ENCODE measurements at regions not wholly inside any gene's neighbourhood (a gene's known extent, or its start where the extent isn't known, plus 50 kb on each side); places are given as distances from the start of the nearest gene placed in this dataset.
"Not testable (repeated sequence)": the region's sequence is repeated elsewhere in the genome, so short reads cannot be mapped to it uniquely, and the experiment has no call there.

GRCh38 chr7:67854221-67855178 is 857.9 kb downstream of the TYW1 start:
- no peak for DNase-seq

GRCh38 chr7:67855322-67855721 is 858.7 kb downstream of the TYW1 start:
- DNase-seq, result no peak

- no peak for DNase-seq
Observed at GRCh38 chr7:67856046-67856445, 859.4 kb downstream of the TYW1 start.

- DNase-seq, result peak; percentile 4
Observed at GRCh38 chr7:67857698-67858097, 861.1 kb downstream of the TYW1 start.

- no peak for DNase-seq
Observed at GRCh38 chr7:67858931-67859330, 862.3 kb downstream of the TYW1 start.

GRCh38 chr7:67863911-67864310 is 867.3 kb downstream of the TYW1 start:
- no peak for DNase-seq

GRCh38 chr7:67866054-67866453 is 869.4 kb downstream of the TYW1 start:
- no peak for DNase-seq

GRCh38 chr7:67866812-67867211 is 870.2 kb downstream of the TYW1 start:
- no peak for DNase-seq

GRCh38 chr7:67870396-67870795 is 873.8 kb downstream of the TYW1 start:
- no peak for DNase-seq

- no peak for DNase-seq
Observed at GRCh38 chr7:67875558-67875957, 878.9 kb downstream of the TYW1 start.

GRCh38 chr7:67878808-67879207 is 882.2 kb downstream of the TYW1 start:
- DNase-seq, result no peak

GRCh38 chr7:67882843-67883242 is 886.2 kb downstream of the TYW1 start:
- DNase-seq, result no peak

- DNase-seq, result no peak
Observed at GRCh38 chr7:67890316-67890715, 893.7 kb downstream of the TYW1 start.

GRCh38 chr7:67894746-67895145 is 898.1 kb downstream of the TYW1 start:
- no peak for DNase-seq

GRCh38 chr7:67896721-67897120 is 900.1 kb downstream of the TYW1 start:
- no peak for DNase-seq

- DNase-seq, result no peak
Observed at GRCh38 chr7:67900456-67900855, 903.8 kb downstream of the TYW1 start.

- no peak for DNase-seq
Observed at GRCh38 chr7:67901808-67902480, 905.3 kb downstream of the TYW1 start.

GRCh38 chr7:67907792-67908191 is 911.2 kb downstream of the TYW1 start:
- DNase-seq, result no peak

- DNase-seq, result no peak
Observed at GRCh38 chr7:67912437-67912836, 915.8 kb downstream of the TYW1 start.

- peak; percentile 13 for DNase-seq
Observed at GRCh38 chr7:67913604-67914003, 917.0 kb downstream of the TYW1 start.

- not testable (repeated sequence) for DNase-seq
Observed at GRCh38 chr7:67916111-67916510, 919.5 kb downstream of the TYW1 start.

GRCh38 chr7:67916571-67917436 is 920.2 kb downstream of the TYW1 start:
- no peak for DNase-seq

- no peak for DNase-seq
Observed at GRCh38 chr7:67917437-67917755, 920.8 kb downstream of the TYW1 start.

Data from NK-92 treated with Interleukin-12 subunit alpha and Interleukin-12 subunit beta, amount 100 ng/mL, for 24 hours (cell line).